Keratinocyte (primary cell): ENCODE measurements at regions not wholly inside any gene's neighbourhood (a gene's known extent, or its start where the extent isn't known, plus 50 kb on each side); places are given as distances from the start of the nearest gene placed in this dataset.

ENCODE experiments used
- DNase-seq: peaks from one replicate; pipeline ENCODE4 v3.0.0-alpha.2; 2011; ENCODE audit warnings: low read depth, missing footprints, low spot score
- FAIRE-seq: peaks from 2 replicates; lab custom pipeline; 2011; peaks lifted over from hg19 to GRCh38; lab: Jason Lieb, UNC
- H2AFZ ChIP-seq: 2 replicates; pipeline ENCODE4 v1.6.0; 2012; ENCODE audit warnings: low read length, control low read depth, inconsistent platforms; ENCODE audit not compliant: control insufficient read depth
- H3K27ac ChIP-seq: 2 replicates; pipeline ENCODE4 v1.5.1; 2011; ENCODE audit warnings: low read length; ENCODE audit not compliant: control insufficient read depth, insufficient read depth
- H3K27me3 ChIP-seq: 3 replicates; pipeline ENCODE4 v1.6.0; 2011; ENCODE audit warnings: low read length; ENCODE audit not compliant: control insufficient read depth, insufficient read depth; ENCODE audit errors: extremely low read depth
- H3K36me3 ChIP-seq, 2 experiments: 2 replicates in 1 of 2; 3 replicates in 1 of 2; pipeline ENCODE4 v1.5.1; 2011; ENCODE audit warnings: low read length in 2 of 2, mild to moderate bottlenecking in 1 of 2; ENCODE audit not compliant: control insufficient read depth in 2 of 2, insufficient read depth in 2 of 2; ENCODE audit errors: extremely low read depth in 1 of 2
- H3K4me1 ChIP-seq: 3 replicates; pipeline ENCODE4 v1.5.1; 2011; ENCODE audit warnings: low read length; ENCODE audit not compliant: control insufficient read depth, insufficient read depth; ENCODE audit errors: extremely low read depth
- H3K4me2 ChIP-seq: 3 replicates; pipeline ENCODE4 v1.6.0; 2011; ENCODE audit warnings: low read depth, low read length; ENCODE audit not compliant: control insufficient read depth, insufficient read depth; ENCODE audit errors: extremely low read depth
- H3K4me3 ChIP-seq, 3 experiments: fragments of 200-600 bp in 1 of 3; sonication (generic) in 1 of 3; 2 replicates in 2 of 3; 3 replicates in 1 of 3; pipeline ENCODE4 v1.5.1; 2011 to 2016; ENCODE audit warnings: low read length in 3 of 3, mild to moderate bottlenecking in 3 of 3, control low read depth in 2 of 3, inconsistent platforms in 1 of 3, low read depth in 1 of 3, mixed read lengths in 1 of 3, mixed run types in 1 of 3, moderate library complexity in 1 of 3; ENCODE audit not compliant: control insufficient read depth in 2 of 3, insufficient read depth in 2 of 3; ENCODE audit errors: extremely low read depth in 1 of 3
- H3K79me2 ChIP-seq: 2 replicates; pipeline ENCODE4 v1.6.0; 2012; ENCODE audit warnings: low read length; ENCODE audit not compliant: control insufficient read depth, insufficient read depth
- H3K9ac ChIP-seq: 3 replicates; pipeline ENCODE4 v1.6.0; 2011; ENCODE audit warnings: low read length; ENCODE audit not compliant: control insufficient read depth, insufficient read depth; ENCODE audit errors: extremely low read depth
- H3K9me1 ChIP-seq: 3 replicates; pipeline ENCODE4 v1.6.0; 2011; ENCODE audit warnings: low read length; ENCODE audit not compliant: control insufficient read depth, insufficient read depth; ENCODE audit errors: extremely low read depth
- H3K9me3 ChIP-seq: 2 replicates; pipeline ENCODE4 v1.5.1; 2012; ENCODE audit warnings: low read depth, low read length; ENCODE audit not compliant: control insufficient read depth
- H4K20me1 ChIP-seq: 3 replicates; pipeline ENCODE4 v1.6.0; 2011; ENCODE audit warnings: low read length; ENCODE audit not compliant: control insufficient read depth, insufficient read depth; ENCODE audit errors: extremely low read depth
- CTCF ChIP-seq, 3 experiments: IDR thresholded peaks in 1 of 3; conservative IDR thresholded peaks in 1 of 3; optimal IDR thresholded peaks in 1 of 3; 2 replicates in 2 of 3; 3 replicates in 1 of 3; pipeline versions ENCODE3 to v1.5.1; 2011; ENCODE audit warnings: low read length in 3 of 3, mild to moderate bottlenecking in 3 of 3, moderate library complexity in 2 of 3, control low read depth in 1 of 3, inconsistent platforms in 1 of 3; ENCODE audit not compliant: insufficient read depth in 2 of 3; ENCODE audit errors: extremely low read depth in 1 of 3
- EZH2 ChIP-seq: IDR thresholded peaks from one replicate; pipeline ENCODE4 v1.6.1; 2012; ENCODE audit warnings: inconsistent platforms, mild to moderate bottlenecking, low read length, moderate library complexity
- dilution Hi-C: fragments of 300-500 bp; cut with MboI; formaldehyde crosslinking; loops from one replicate; pipeline ENCODE4 v1.7.0; 2020; ENCODE audit warnings: low sequenced_read_pairs; ENCODE audit not compliant: extremely low pct_ligation_motif_present

- dilution Hi-C loops = no loop called here
- Histone ChIP-seq H3K9me3 (no peaks in the 10 kb centered on the region), H3K4me3 (no peak overlapping the region), H3K27me3 (no peaks in the 10 kb centered on the region), H3K4me2 (no peak overlapping the region), H3K9ac (no peak overlapping the region), H3K4me1 (no peaks in the 10 kb centered on the region), H4K20me1 (no peaks in the 10 kb centered on the region), H3K79me2 (no peaks in the 10 kb centered on the region), H2AFZ (no peak overlapping the region), H3K27ac (no peak overlapping the region), H3K36me3 (no peaks in the 10 kb centered on the region), H3K9me1 (no peaks in the 10 kb centered on the region)
- DNase-seq = no peak
- TF ChIP-seq CTCF (optimal IDR thresholded peaks at IDR 0.05 in 1 of 3, IDR thresholded peaks at IDR 0.05 in 1 of 3, conservative IDR thresholded peaks at IDR 0.05 in 1 of 3; ENCODE audit: extremely low read depth in 1 of 3, insufficient read depth in 2 of 3, low read length in 3 of 3) = no peak
- TF ChIP-seq EZH2 = no peak
- no peak for FAIRE-seq
These were observed 518.6 kb upstream of the FSIP2 start for GRCh38 chr2:185219981-185220380.

GRCh38 chr2:185222311-185222710, 516.3 kb upstream of the FSIP2 start:
- no peak for FAIRE-seq
- Histone ChIP-seq H3K9ac (no peak overlapping the region), H3K27ac (no peak overlapping the region), H4K20me1 (no peaks in the 10 kb centered on the region), H3K4me3 (no peak overlapping the region), H2AFZ (no peak overlapping the region), H3K4me1 (no peaks in the 10 kb centered on the region), H3K9me3 (no peaks in the 10 kb centered on the region), H3K36me3 (no peaks in the 10 kb centered on the region), H3K27me3 (no peaks in the 10 kb centered on the region), H3K79me2 (no peaks in the 10 kb centered on the region), H3K4me2 (no peak overlapping the region), H3K9me1 (no peaks in the 10 kb centered on the region)
- DNase-seq = no peak
- dilution Hi-C loops = no loop called here
- no peak for TF ChIP-seq CTCF (optimal IDR thresholded peaks at IDR 0.05 in 1 of 3, IDR thresholded peaks at IDR 0.05 in 1 of 3, conservative IDR thresholded peaks at IDR 0.05 in 1 of 3; ENCODE audit: extremely low read depth in 1 of 3, insufficient read depth in 2 of 3, low read length in 3 of 3)
- no peak for TF ChIP-seq EZH2
